Body of pancreas (tissue), 4 donors: ENCODE measurements at regions not wholly inside any gene's neighbourhood (a gene's known extent, or its start where the extent isn't known, plus 50 kb on each side); places are given as distances from the start of the nearest gene placed in this dataset.

Experiments used
- POLR2A ChIP-seq, 3 donors: fragments of 450-650 bp; IDR thresholded peaks; one replicate each; pipeline ENCODE4 v1.6.1; 2016; ENCODE audit warnings: antibody characterized with exemption in 3 of 3, mild to moderate bottlenecking in 2 of 3
- TF ChIP-seq, protein P1 (sequence below), 7 experiments: fragments of 450-650 bp in 4 of 7; fragments of 200-600 bp in 3 of 7; sonication (generic) in 3 of 7; IDR thresholded peaks; one replicate each; pipeline ENCODE4 v1.5.1; 2016 to 2019; ENCODE audit warnings: antibody characterized with exemption in 7 of 7

DNA sequence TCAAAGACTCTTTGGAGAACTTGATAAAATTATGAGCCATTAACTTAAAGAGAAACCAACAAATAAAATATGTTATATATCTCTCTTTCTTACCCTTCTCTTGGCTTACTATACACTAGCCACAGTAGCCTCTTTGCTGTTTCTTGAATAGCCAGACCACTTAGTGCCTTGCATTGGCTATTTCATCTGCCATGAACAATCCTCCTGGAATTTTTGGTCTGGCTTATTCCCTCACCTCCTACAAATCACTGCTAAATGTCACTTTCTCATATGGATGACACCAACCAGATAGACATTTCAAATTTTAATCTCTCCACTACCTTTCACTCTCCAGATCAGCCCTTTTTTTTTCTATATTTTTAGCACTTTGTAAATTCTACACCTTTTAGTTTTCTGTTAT is 1581.7 kb downstream of the EFNA5 start:
- TF ChIP-seq, protein P1, sequence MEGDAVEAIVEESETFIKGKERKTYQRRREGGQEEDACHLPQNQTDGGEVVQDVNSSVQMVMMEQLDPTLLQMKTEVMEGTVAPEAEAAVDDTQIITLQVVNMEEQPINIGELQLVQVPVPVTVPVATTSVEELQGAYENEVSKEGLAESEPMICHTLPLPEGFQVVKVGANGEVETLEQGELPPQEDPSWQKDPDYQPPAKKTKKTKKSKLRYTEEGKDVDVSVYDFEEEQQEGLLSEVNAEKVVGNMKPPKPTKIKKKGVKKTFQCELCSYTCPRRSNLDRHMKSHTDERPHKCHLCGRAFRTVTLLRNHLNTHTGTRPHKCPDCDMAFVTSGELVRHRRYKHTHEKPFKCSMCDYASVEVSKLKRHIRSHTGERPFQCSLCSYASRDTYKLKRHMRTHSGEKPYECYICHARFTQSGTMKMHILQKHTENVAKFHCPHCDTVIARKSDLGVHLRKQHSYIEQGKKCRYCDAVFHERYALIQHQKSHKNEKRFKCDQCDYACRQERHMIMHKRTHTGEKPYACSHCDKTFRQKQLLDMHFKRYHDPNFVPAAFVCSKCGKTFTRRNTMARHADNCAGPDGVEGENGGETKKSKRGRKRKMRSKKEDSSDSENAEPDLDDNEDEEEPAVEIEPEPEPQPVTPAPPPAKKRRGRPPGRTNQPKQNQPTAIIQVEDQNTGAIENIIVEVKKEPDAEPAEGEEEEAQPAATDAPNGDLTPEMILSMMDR (IDR thresholded peaks at IDR 0.05), result no peak
- no peak for TF ChIP-seq POLR2A (IDR thresholded peaks at IDR 0.05)
